Stomach (tissue), 4 donors: ENCODE measurements at regions not wholly inside any gene's neighbourhood (a gene's known extent, or its start where the extent isn't known, plus 50 kb on each side); places are given as distances from the start of the nearest gene placed in this dataset.

ENCODE experiments used
- EP300 ChIP-seq: sonication (generic); formaldehyde crosslinking; IDR thresholded peaks from one replicate; pipeline ENCODE4 v1.6.1; 2017; ENCODE audit warnings: antibody characterized with exemption
- TF ChIP-seq, protein P1 (sequence below), 7 experiments: fragments of 450-650 bp in 4 of 7; fragments of 200-600 bp in 3 of 7; sonication (generic) in 3 of 7; IDR thresholded peaks; one replicate each; pipeline ENCODE4 v1.5.1; 2016 to 2019; ENCODE audit warnings: antibody characterized with exemption in 7 of 7, control low read depth in 2 of 7, mild to moderate bottlenecking in 1 of 7

DNA sequence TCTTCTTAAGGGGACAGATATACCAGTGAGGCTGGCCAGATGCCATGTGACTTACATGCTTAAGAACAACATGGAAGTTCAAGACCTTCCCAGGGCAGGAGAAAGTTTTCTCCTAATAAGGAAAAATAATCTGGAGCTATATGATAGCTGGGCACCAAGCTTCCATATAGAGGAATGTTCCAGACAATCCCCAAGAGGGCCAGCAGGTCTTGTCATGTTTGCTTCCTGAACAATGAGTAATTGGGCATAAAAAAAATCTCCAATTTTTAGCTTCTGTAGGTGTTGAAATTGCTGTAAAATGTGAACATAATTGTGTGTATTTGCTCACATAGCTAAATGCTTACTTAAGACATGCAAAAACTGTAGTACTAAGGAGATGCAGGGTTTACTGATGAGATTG is 809.5 kb upstream of the PIK3C3 start:
- no peak for TF ChIP-seq EP300
- TF ChIP-seq, protein P1, sequence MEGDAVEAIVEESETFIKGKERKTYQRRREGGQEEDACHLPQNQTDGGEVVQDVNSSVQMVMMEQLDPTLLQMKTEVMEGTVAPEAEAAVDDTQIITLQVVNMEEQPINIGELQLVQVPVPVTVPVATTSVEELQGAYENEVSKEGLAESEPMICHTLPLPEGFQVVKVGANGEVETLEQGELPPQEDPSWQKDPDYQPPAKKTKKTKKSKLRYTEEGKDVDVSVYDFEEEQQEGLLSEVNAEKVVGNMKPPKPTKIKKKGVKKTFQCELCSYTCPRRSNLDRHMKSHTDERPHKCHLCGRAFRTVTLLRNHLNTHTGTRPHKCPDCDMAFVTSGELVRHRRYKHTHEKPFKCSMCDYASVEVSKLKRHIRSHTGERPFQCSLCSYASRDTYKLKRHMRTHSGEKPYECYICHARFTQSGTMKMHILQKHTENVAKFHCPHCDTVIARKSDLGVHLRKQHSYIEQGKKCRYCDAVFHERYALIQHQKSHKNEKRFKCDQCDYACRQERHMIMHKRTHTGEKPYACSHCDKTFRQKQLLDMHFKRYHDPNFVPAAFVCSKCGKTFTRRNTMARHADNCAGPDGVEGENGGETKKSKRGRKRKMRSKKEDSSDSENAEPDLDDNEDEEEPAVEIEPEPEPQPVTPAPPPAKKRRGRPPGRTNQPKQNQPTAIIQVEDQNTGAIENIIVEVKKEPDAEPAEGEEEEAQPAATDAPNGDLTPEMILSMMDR (IDR thresholded peaks at IDR 0.05): no peak
